A172 (cell line): ENCODE measurements at regions not wholly inside any gene's neighbourhood (a gene's known extent, or its start where the extent isn't known, plus 50 kb on each side); places are given as distances from the start of the nearest gene placed in this dataset.

ENCODE experiments used
- DNase-seq: peaks from one replicate; pipeline ENCODE4 v3.0.0-alpha.2; 2015; ENCODE audit warnings: low spot score

DNA sequence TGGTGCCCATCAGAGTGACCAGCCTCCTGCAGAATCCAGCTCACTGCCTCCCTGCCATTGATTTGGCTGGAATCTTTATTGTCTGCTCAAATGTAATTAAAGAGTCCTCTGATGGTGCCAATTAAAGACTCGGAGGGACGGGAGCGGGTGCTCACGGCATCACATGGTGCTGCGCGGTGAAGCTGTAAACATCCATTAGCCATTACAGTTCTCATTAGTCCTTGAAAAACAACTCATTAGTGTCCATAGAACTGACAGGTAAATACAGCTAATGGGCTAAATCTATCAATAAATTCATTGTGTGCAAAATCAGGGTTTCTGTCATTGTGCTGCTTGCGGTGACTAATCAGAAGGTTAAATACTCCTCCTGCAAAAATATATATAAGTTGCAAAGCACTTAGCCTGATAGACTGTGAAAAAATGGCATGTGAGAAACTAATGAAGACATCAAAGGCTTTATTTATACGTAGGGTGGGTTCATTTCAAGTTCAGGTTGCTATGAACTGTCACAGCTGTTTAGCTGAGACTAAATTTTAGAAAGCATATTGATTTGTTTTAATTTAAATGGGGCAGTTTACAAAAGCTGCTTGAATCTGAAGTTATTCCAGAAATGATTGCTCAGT, 289.8 kb upstream of the POU3F1 start:
- DNase-seq: no peak

DNA sequence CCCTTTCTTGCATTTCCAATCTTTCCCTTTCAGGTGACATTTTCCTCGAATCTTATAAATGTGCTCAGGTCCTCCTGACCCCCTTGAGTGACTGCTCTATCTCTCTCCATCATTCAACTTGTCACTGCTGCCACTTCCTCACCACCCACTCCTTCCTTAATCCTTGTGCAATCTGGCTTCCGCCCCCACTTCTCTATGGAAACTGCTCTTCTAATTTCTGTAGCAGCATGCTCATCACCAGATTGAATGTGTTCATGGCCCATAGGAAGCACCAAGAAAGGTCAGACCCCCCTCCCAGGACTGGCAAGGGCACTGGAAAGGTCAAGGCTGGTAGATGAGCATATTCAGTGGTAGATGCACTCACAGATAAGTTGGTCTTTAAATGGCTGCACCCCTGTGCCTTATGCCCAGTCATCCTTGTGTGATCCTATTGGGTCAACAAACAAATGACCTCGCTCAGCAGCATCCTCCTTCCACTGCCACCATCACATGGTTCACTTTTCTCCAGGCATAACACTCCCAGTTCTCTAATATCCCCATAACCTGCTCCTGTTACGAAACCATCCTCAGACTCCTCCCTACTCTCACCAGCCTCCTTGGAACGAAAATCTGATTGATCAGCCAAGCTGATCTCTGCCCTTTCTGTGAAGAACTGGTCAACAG, 288.5 kb upstream of the POU3F1 start:
- no peak for DNase-seq

DNA sequence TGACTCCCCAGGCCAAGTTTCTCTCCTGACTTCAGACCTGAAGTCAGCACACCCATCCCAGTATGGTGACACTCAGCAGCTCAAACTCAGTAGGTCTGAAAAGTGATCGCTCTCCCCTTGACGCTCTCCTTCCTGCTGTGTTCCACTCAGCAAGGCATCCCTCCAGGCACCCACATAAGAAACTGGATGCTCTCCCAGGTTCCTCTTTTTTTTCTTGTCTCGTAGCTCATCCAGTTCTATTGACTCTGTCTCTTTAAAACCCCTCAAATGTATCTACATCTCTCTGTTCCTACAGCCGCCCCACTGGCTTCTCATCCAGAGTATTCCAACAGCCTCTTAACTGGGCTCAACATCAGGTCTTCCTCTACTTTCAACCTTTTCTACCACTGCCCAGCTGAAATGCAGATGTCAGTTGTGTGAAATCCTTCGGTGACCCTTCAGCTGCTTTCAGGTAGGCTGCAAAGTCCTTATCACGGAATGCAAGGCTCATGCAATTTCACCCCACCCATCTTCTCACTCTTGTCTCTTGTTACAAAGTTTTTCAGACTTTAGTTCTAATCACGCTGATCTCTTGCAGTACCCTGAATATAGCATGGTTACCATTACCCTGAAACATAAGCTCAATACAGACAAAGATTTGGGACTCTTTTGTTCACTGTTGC, 286.2 kb upstream of the POU3F1 start:
- DNase-seq: no peak

DNA sequence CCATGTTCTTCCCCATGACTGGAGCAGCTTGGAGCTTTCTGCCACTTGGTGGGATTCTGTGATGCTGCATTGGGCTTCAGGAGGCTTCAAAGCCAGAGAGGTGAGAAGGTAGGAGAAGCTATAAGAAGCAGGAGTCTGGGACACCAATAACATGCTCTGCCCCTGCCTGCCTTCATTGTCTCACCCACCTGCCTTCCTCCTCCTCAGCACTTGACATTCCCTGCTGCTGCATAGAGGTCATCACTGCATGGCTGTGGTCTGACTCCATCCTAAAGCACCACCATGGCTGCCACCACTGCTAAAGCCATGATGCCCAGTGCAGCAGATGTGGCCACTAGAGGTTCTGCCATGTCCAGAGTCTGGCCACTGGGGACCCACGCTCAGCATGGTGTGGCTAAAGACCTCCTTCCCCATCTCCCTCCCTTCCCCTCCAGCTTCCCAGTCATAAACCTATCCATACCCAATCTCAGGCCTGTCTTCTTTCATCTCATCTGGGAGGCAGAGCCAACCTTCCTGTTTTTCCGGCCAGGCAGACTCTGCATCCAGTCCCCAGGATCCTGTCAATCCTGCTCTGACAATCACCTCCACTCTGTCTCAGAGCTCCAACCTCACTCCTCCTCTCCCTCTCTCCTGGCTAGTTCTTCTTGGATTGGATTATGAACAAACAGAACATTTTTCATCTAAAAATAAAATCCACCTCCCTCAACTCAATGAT, 285.1 kb upstream of the POU3F1 start:
- DNase-seq: no peak

DNA sequence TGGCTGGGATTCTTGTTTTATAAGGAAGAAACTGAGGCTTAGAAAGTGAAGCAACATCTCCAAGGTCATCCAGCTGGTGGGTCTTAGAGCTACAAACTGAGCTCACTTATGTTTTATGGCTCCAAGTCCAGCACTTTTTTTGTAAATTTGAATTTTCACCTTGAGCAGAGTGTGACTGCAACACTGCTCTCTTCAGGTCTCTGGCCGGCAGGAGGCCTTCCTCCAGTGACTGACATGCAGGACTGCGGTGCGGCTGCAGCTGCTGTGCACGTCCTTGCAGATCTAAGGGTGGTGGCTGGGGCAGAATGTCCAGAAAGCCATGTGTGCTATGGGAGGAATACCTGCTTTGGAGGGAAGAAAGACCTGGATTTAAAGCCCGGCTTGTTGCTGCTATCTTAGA, 284.2 kb upstream of the POU3F1 start:
- no peak for DNase-seq

DNA sequence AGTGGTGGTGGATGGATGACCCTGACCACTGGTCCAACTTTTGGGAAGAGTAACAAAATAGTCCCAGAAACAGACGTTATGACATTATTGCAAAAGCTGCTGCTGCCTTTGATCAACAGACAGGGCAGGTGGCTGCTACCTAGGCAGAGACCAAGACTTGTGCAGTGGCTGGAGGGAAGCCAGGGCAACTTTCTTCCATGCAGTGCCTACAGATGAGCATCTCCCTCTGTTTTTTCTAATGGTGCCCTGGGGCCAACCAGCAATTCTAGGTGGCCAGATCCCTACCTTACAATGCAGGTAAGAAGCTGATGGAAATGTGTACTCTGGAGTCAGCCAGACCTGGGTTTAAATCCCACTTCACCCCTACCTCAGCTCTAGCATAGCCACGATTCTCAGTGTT, 283.1 kb upstream of the POU3F1 start:
- no peak for DNase-seq

DNA sequence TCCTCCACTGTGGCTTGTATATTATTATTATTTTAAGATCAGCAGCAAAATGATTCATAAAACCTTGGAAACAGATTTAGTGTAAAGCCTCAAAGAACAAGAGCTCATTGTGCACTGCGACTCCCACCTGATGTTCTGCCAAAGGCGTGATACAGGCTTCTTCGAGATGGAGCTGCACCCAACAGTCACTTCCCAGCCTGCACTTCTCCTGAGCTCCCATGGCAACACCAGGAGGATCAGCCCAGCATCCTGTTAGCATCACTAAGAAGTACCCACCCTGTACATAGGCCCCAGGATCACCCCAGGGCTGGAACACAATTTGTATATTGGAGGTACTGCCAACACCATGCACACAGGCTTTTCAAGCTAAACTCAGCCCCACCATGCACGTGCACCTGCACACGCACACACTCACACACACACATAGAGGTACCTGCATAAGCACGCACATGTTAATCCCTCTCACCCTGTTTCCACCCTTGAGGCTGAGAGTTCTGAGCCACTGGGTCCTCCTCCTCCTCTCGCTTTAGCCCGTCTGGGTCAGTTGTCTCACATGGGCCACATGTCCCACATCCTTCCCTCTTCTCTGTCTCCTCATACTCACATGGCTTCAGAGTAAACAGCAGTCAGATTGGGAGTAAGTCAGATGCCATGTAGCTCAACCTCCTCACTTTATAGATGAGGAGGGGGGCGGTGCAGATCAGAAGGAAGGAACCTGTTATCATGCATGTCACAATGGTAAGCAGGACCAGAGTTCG, 281.9 kb upstream of the POU3F1 start:
- DNase-seq: no peak

DNA sequence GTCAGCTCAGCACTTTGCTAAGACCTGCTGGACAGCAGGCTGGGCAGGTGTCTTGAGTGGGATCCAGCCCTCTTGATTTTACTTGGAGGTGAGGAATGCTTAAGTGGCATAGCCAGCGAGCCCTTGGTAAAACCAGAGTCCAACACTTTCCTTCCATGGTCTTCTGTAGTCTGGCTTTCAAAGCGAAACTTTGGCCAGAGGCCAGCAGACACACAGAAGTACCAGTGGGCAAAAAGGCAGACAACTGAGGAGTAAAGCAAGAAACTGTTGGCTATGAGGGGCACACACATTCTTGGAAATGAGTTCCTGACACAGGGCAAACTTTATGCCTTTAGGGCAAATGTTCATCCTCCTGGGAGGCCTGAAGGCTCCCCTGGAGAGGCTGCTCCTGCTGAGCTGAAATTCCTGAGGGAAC, 281.0 kb upstream of the POU3F1 start:
- DNase-seq: peak; percentile 0

DNA sequence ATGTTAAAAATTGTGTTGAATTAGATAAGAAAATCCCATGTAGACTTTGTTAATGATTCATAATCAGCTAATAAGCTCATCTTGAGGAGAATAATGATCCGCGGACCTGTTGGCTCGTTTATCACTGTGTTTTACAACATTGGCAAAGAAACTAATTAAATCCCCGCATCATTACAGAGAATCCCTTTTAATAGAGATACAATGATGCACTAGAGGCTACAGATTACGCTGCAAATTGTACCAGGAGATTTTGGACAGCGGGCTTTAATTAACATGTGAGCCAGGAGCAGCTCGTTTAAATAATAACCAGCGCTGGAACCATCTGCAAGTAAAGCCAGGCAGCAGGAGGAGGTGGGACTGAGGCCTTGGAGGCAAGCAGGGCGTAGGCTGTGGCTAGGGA, 280.3 kb upstream of the POU3F1 start:
- DNase-seq: no peak

DNA sequence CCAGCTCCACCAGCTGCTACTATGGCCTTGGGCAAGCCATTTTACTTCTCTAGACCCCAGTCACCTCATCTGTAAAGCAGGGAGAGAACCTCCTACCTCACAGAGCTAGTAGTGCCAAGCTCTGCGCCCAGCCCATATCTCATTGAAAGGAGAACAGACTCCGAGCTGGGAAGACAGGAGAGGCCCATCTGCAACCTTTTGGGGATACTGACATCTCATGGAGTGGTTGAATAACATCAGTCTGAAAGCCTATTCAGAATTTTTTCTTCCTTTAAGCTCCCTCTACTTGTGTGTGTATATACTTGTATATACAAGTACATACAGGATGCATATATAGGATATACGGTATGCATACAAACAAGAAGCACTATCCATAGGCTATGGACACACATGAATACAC, 279.5 kb upstream of the POU3F1 start:
- no peak for DNase-seq

DNA sequence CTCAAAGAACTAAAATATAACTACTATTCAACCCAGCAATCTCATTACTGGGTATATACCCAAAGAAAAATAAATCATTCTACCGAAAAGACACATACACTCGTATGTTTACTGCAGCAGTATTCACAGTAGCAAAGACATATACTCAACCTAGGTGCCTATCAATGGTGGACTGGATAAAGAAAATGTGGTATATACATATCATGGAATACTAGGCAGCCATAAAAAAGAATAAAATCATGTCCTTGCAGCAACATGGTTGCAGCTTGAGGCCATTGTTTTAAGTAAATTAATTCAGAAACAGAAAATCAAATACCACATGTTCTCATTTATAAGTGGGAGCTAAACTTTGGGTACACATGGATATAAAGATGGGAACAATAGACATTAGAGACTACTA, 266.2 kb upstream of the POU3F1 start:
- DNase-seq: no peak

DNA sequence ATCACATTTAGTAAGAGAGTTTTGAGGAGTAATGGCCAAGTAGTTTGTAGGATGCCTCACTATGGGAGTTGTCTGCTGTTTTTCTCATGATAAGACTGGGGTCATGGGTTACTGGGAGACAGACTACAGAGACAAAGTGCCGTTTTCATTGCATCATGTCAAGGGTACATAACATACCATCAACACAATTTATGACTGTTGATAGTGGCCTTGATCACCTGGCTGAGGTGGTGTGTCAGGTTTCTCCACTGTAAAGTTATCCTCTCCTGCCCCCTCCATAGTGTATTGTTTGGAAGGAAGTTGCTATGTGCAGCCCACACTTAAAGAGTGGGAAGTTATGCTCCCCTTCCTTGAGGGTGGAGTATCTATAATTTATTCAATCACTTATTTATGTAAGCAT, 263.5 kb upstream of the POU3F1 start:
- DNase-seq: no peak

DNA sequence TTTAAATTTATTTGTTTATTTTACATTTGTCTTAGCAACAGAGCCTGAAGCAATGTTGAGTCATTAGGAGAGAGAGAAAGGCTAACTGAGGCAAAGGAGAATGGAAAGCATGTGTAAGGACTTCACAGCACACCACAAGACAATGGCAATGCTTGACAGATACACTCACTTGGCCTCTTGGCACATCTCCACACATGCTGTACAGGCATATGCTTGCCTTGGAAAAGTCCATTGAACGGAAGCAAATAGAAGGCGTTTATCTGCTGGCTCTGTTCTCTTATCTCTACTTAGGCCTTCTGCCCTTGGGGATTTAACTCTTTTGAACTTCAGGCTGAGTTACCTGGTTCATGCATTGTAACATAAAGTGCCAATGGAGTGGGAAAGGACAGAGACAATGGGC, 262.2 kb upstream of the POU3F1 start:
- no peak for DNase-seq

DNA sequence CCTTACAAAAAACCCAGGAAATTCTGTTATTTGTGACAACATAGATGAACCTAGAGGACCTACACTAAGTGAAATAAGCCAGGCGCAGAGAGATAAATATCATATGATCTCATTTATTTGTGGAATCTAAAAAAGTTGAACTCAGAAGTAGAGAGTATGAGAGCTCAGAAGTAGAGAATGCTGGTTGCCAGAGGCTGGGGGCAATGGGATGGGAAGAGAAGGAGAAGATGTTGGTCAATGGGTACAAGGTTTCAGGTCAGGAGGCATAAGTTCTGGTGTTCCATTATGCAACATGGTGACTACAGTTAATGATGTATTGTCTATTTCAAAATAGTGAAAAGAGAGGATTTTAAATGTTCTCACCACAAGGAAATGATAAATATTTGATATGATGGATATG, 259.1 kb upstream of the POU3F1 start:
- no peak for DNase-seq

DNA sequence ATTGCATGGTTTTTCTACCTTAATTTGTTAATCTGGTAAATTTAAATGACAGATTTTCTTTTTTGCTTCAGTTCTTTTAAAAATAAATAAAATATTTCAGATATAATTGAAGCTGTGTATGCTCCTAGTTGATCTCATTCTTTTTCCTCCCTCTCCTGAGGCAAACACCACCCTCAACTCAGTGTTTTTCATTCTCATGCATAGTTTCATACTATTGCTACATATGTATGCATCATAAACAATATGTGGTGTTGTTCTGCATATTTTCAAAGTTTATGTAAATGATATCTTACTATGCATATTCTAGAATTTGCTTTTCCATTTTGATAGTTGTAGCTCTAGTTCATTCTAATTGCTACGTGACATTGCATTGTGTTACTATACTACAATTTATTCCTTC, 257.2 kb upstream of the POU3F1 start:
- DNase-seq: no peak

DNA sequence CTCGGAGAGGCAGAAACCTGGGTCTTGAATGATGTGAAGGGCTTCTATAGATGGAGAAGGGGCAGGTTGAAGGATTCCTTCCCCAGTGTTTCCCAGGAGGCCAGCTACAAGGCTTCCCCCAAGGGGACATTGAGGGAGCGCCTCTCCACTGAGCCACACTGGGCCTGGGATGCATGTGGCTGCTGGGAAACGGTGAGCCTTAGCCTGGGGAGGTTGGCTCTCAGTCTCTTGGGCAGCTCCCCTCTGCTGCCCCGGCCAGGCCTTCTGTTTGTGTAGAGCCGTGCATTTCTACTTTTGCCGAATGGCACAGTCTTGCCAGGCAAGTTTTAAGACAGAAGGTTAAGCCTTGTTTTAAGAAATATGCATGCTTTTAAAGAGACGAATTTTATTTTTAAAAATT, 254.4 kb upstream of the POU3F1 start:
- DNase-seq: no peak

DNA sequence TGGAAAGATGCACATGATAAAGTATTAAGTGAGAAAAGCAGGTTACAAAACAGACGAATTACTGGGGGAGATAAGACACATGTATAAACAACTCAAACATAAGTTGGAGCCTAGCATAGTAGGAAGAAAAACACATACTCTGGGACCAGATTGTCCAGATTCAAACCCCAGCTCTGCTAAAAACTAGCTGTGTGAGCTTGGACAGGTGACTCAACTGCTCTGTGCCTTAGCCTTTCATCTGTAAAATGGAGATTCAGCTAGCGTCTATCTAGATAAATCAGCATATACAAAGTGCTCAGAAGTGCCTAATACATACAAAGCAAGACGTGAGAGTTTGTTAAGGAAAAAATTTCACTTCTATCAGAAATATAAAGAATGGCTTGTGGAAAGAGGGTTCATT, 254.0 kb upstream of the POU3F1 start:
- DNase-seq: no peak

DNA sequence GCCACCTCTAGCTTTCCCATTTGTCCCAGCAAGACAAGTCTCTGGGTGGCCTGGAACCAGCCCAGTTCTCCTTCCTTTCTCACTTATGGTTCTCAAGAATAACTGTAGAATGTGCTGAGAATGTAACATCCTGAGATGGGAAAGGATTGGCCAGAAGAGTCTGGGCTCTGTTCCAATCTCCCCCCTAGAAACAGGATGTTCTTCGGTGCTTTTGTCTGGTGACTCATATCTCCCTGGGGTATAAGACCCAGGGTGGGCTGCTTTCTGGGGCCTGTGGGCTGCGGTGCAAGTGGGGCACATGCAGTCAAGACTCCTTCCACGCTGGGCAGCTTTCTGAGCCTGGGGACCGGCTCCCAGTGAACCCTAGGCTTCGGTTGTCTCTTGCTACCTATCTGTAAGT, 251.2 kb upstream of the POU3F1 start:
- no peak for DNase-seq

DNA sequence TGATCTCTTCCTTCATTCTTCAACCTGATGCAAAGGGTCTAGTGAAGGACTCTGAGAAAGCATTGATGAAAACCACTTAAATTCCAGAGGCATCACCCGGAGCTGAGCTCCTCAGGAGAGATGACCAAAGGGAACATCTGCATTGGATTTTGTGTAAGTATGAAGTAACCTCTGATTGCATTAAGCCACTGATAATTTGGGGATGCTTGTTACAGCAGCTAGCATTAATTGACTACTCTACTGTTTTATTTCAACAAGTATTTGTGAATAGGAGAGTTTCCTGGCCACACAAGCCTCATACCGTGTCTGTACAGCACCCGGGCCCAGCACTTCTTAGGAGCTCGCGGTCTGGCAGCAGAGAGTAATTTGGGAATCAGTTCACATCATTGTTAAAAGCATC, 250.7 kb upstream of the POU3F1 start:
- DNase-seq: no peak

DNA sequence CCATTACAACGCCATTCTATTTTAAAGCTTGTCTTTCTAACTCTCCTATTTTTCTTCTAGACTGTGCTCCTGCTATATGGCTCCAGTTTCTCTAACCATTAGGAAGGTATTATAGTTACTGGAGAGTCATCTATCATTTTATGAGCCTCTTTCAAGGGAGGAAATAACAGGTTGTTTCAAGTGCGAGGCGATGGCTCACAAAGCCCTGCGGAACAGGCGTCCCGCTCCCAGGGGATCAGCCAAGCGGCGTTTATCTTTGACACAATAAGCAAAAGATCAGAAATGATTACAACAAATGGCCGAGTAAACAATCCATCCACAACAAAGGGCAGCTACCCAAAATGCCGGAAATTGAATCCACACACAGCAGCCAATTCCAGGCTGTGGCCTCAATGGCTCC, 249.5 kb upstream of the POU3F1 start:
- no peak for DNase-seq

DNA sequence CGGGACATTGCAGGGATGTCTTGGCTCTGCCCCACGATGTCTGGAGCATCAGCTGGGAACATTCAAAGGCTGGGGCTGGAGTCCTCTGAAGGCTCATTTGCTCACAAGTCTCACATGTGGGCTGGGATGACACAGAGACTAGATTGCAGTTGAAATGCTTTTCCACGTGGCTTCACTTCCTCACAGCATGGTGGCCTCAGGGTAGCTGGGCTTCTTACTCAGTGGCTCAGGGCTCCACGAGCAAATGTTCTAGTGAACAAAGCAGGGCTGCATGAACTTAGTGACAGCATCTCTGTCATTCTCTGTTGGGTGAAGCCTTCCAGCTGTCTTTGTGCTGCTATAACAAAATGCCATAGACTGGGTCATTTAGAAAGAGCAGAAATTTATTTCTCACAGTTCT, 247.0 kb upstream of the POU3F1 start:
- no peak for DNase-seq

DNA sequence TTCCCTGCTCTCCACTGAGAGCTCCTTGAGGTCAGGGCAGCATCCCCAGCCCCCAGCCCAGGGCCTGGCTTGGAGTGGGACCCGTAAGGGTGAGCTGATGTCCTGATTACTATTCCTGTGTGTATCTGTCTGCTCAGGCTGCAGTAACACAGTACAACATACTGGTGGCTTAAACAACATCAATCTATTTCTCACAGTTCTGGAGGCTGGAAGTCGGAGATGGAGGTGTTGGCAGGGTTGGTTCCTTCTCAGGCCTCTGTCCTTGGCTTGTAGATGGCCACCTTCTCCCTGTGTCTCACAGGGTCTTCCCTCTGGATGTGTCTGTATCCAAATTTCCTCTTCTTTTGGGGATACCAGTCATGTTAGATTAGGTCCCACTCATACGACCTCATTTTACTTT, 246.4 kb upstream of the POU3F1 start:
- DNase-seq: no peak
